NOMO-1 (cell line): ENCODE measurements at regions not wholly inside any gene's neighbourhood (a gene's known extent, or its start where the extent isn't known, plus 50 kb on each side); places are given as distances from the start of the nearest gene placed in this dataset.
A peak's percentile ranks its signal among the peaks of the same experiment; 100 is the strongest.

Experiments
- DNase-seq, 2 experiments: peaks; one replicate each; lab custom pipeline; 2025; ENCODE audit not compliant: unreplicated experiment in 2 of 2; lab: John Stamatoyannopoulos, UW

DNA sequence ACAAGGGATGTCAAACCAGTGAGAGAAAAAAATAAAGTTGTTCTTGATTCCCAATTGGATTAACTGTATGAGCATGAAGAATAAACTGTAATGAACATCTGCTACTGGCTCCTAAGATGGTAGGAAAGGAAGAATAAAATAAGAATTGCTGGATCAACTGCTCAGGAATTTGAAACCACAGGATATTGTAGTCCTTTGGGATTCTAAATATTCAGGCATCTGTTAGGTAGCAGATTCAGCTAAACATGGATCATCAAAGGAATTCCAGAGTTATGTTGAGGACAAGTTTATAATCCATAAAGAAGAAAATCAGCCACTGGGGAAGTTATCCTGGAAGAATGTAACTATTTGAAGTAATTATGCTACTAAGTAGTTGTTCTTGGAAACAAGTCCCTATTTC is 65.8 kb downstream of the ISL1 start:
- DNase-seq: no peak

DNA sequence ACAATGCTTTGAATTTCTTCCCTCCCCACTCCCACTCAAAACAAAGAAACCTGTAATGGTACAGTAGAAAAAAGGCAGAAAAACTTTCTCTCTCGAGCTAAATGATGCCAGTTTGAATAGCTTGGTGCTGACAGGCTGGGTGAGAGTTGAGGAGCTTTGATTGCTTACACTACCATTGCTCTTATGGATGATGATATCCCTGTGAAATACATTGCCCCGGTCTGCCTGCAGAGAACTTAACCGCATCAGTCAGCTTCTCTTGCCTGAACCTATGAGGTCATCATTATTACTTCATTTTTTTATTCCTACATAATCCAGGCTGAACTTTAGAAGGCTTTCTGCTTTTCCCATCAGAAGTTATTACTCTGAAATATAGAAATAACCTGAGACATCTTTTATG is 69.3 kb downstream of the ISL1 start:
- no peak for DNase-seq

DNA sequence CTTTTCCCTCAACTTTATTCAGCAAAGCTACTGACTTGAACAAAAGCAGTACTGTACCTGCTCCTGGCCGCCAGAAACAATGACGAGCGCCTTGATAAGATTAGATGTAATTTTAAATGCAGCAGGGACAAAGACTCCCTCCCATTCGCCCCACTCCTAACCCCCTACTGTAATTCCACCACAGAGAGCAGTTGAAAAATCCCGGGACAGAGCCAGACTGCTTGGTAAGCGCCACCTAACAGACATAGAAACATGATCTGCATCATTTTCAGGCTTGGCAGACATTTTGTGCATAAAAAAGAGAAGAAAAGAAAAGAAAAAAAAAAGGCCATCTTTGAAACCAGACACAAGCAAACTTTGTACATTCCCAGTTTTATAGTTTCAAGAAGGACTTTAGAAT is 81.9 kb downstream of the ISL1 start:
- DNase-seq: no peak

DNA sequence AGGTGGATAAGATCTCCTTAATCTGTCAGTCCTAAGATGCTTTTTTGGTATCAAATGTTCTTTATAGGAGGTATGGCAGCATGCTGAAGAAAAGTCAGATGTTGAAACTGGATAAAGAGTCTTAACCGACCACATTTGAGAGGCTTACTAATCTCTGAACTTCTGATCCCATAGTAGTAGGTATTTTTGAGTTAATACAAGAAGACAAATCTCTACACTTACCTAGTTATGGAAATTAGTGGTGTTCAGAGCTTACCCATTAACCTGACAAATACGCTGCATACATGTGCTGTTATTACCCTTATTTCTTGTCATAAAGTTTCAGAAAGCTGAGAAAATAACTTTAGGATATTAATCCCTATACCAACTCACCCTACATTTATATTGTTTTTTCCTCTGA is 83.0 kb downstream of the ISL1 start:
- DNase-seq: no peak

DNA sequence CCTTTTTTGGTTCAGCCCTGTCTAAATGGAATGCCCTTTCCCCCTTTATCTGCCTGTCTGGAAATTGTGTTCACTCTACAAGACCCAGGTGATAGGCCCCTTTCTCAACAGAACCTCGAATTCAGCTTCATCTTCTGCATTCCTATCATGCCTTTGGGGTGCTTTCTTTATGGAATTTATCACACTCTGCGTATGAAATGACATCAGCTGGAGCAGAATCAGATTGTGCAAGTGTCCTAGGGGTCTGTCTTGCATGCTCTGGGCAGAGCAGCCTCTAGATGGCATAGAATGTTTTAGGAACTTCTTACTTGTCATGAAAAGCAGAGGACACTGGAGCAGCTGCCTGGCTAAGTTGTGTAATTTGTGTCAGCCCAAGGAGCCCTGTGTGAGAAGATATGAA is 84.9 kb downstream of the ISL1 start:
- DNase-seq: no peak

DNA sequence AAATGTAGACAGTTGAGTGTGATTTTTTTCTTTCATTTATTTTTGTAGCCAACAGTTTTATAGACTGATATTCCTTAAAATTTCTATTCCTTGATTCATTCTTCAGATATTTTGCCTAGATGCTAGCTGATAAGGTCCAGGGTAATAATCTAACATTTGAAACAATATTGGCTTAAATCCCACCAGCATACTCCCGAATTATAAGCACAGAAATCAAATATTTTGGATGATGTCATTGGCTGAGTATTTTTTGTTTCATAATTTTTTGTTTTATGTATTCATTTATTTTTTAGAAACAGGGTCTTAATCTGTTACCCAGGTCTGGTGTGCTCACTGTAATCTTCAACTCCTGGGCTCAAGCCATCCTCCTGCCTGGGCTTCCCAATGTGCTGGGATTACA is 88.4 kb downstream of the ISL1 start:
- no peak for DNase-seq

DNA sequence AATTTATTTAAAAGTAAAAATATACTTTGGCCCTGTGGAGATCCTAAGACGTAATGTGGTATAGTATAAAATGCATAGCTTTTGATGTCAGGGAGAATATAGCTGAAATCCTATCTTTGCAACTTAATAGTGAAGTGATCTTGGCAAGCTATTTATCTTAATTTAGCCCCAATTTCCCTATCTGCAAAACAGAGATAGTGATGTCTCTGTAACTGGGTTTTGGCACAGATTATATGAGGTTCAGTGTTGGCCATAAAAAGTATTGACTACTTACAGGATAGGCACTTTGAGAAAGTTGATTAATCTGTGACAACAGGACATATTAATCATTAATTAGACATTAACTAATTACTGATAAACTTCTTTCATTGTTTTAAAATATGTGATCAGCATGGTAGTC is 89.2 kb downstream of the ISL1 start:
- DNase-seq: no peak

DNA sequence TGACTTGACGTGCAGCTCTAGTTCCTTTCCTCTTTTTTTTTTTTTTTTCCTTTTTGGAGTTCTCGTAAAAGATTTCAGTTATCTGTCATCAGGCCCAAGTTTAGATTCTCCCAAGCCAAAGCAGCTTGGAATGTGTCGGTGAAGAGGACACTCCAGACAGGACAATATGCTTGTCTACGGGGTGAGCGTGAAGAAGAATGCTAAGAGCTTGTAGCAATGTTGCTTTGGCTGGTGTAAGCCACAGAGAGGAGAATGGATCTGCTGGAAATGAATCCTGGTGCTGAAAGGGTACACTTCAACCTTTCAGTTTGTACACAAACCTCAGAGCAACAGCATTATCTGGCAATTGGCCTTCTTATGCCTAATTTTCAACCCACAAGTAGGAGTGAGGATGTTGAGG is 92.4 kb downstream of the ISL1 start:
- no peak for DNase-seq

DNA sequence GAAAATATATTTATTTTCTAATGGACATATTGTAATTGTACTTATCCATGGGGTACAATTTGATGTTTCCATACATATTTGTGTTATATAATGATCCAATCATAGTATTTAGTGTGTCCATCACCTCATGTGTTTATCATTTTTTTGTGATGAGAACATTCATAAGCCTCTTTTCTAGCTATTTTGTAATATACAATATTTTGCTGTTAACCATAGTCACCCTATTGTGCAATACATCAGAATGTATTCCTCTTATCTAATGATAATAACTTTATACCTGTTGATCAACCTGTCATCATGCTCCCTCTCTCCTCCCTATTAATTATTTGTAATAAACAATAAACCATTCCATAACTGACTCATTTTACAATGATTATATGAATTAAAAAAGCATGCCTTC is 93.2 kb downstream of the ISL1 start:
- no peak for DNase-seq

DNA sequence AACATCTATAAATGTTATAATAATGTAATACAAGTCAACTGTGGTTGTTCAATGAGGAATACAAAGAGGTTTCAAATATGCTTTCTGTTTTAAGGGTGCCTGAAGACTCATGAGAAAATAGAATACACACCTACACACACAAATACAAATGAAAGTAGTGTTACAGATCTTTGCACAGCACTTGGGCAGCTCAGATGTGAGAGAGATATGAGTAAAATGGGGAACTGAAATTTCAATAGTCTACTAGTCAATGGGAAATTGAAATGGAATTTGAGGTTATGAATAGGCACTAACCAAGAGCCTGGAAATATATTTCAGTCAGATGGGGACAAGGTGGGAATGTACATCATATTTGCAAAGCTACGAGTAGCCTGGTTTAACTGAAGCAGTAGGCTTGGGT is 96.6 kb downstream of the ISL1 start:
- DNase-seq: no peak

DNA sequence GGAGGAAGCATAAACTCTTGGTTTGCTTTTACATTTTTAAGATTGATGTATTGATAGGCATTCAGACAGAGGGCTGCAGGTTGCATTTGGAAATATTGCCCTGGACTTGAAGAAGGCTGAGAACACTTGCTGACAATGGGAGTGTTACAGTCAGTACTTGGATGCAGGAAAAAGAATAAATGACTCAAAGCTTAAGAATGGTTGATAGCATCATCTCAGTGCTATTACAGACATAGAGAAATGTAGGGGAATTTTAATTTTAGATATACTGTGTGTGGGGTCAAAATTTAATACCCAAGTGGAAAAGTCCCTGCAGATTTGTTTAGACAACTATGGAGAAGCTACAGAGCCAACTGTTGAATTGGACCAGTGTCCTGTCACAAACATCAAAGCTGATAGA is 101.1 kb downstream of the ISL1 start:
- no peak for DNase-seq

DNA sequence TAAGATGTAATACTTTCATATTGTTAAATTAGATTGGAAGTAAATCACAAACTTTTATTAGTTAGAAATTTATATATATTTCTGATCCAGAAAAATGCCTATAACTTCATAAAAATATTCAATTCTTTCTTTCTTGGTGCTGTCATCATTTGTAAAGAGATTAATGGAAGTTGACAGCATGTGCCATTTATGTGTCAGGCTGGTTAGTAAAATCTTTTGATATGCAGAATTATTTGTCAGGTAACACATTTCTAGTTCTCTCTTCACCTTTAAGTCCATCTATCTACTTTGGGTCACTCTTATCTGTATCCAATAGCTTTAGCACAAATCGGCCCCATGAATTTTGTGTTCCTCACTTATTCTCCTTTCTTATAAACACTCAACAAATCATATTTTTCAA is 102.9 kb downstream of the ISL1 start:
- no peak for DNase-seq

DNA sequence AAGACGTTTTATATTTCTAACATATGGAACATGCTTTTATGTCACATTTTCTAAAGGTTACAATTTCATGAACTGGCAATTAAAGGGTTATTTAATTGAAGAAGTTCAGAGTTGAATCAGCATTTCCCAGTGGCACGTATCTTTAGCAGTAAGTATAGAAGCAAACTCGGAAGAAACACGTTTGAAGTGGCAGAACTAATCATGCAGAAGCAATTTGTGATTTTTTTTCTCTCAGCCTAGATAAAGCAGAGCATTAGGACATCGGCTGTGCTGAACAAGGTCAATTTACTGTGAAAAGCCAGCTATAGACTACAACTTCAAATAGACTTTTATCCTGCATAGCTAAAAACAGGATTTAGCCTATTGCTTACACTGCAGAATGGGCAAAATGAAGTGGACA is 104.7 kb downstream of the ISL1 start:
- DNase-seq: no peak

DNA sequence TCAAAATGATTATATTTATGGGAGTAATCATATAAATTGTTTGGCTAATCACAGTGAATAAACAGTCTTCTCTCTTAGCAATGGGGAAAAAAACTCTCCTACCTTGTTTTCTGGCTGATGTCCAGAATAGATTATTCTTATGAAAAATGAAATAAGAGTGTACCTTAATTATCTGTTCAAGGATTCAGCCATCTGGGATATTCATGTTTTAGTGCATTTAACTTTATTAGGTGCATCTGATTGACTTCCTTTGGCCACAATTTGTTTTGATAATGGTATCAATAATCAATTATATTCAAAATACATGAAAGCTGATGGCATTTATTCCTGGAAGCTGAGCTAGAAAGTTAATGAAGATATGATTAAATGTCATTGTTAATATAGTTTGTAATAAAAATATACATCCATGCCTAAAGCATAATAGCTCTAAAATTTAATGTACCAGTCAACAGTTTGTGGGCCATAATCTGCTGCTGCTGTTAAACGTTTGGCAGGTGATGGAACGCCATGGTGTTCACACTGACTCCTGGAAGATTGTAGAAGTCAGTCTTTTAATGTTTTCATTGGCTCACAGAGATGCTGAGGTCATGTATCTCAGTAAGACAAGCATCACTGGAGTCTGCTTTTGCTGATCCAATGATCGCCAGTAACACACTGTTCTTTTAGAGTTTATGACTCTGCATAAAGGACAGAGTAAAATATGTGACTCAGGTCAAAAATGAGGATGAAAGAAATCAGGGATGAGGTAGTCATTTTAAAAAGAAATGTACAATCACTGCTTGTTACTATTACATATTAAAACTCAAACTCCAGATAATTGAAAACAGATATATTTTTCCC is 105.8 kb downstream of the ISL1 start:
- DNase-seq: no peak

DNA sequence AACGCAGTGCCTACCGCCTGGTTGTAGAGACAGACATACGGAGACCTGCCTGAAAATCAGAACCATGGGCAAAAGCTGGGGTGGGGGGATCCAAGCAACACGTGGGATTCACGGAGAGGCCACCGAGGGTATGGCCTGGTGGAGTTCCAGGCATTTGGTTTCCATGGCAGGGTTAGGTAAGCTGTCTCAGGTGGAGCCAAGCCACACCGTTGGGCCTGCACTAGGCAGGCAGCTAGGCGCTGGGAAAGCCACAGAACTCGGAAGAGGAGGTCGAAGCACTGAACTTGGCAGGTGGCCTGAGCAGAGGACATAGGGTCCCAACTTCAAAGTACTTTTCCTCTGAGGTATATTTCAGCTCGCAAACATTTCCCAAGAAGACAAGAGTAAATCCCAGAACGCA is 111.6 kb downstream of the ISL1 start:
- DNase-seq: no peak

DNA sequence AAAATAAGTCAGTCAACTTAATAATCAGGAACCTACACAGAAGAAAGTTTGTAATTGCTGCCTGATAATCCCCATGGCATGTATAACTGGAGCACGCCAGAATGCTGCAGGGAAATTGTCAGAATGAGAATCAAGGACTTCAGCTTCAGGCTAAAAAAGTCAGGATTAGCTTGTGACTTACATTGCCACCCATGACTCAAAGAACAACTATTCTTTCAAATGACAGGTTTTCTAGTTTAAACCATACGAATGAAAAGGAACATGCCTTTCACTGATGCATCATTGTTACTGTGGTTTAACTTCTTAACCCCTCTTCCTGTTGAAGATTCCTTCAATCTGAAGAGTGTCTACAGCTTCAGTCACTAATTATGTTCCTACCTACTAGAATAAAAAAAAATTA is 112.4 kb downstream of the ISL1 start:
- DNase-seq: no peak

DNA sequence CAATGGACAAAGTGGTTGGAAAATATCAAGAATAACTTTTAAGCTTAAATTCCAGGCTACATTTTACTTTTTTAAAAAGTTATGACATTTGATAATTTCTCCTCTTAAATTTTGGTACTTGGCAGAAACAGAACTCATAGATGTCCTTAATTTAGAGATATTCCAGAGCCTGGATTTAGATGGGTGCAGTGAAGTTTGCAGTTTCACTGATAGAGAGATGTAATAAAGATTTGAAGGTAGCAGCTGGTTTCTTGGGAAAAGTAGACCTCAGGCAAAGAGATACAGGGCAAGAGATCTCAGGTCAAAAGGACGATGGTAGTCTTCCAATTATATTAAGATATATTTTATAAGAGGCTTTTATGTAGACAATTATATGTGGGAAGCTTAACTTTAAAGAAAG is 134.6 kb downstream of the ISL1 start:
- DNase-seq: no peak

DNA sequence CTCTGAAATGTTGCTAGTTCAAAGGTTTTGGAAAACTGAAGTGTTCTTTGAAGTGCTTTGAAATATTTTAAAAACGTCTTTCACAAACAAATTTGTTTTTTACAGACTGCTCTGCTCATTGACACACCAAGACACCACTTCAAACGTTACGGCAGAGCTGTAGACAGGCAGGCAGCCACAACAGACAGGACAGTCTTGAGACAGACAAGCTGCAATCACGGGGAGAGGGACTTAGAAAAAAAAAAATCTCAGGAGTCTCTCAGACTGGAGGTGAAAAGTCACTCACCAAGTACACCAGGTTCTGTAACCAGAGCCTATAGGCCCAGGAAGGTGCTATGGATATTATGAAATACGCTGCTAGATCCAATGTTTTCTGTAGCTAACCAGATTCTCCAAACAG is 135.4 kb downstream of the ISL1 start:
- DNase-seq: no peak

DNA sequence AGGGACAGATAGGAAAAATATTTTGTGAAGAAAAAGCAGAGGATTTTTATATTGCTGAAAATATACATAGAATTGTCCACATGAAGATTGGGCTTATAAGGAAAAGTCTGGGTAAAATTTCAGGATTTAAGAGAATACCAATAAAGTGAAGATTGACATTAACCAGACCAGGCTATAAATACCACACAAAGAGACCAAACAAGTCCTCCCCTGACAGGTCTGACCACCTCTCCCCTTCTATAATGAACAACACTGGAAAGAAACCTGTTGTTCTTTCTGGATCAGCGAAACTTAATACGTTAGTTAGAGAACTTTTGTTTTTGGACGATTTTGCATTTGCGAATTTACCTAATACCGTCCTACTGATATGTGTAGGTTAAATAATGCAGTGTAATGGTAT is 138.3 kb downstream of the ISL1 start:
- DNase-seq: no peak

DNA sequence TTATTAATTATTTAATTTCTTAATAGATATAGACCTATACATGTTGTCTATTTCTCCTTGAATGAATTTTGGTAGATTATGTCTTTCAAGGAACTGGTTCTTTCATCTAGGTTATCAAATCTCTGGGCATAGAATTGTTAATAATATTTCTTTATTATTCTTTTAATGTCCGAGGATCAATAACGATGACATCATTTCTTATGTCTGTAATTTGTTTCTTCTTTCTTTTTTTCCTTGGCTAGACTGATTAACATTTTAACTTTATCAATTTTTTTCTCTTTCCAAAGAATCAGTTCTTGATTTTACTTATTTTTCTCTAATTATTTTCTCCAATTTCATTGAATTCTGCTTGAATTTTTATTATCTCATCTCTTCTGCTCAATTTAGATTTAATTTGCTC is 156.0 kb downstream of the ISL1 start:
- DNase-seq: no peak

DNA sequence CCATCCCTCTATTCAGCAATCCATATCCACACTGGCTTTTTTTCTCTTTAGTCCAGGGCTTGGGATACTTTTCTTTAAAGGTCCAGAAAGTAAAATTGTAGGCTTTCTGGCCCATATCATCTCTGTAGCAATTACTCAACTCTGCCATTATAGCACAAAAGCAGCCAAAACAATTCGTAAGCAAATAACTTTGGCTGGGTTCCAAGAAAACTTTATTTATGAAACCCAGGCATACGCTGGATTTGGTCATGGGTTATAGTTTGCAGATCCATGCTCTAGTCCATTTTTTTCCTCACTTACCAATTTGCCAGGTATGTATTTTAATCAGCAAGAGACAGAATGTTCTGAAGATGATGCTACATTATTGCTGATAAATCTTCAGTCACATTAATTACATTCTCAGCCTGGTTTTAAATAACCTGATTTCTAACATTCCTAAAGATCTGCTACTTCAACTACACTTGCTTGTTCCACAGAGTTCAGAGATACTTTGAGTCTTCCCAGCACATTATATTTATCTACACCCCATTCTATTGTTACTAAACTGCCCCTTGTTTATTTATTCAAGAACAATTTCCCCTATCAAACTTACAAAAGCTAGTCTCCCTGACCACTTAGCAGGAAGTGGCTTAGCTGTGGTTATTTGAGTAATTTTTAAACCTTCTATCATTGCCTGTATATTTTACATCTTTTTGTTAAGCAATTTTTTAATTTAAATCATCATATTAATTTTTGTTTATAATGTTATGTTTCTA is 161.0 kb downstream of the ISL1 start:
- DNase-seq: peak; percentile 2 to 20

DNA sequence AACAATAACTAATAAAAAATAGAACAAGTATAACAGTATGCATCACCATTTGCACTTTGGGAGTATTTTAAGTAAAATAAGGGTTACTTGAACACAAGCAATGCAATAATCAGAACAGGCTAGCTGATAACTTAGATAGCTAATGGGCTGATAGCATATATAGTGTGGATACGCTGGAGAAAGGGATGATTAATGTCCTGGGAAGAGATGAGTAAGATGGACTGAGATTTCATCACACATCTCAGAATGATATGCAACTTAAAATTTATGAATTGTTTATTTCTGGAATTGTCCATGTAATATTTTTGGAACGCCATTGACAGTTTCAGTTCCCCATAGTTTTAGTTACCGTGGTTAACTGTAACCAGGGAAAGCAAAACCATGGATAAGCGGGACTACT is 173.6 kb downstream of the ISL1 start:
- no peak for DNase-seq
